Neutrophil (primary cell): ENCODE measurements at regions not wholly inside any gene's neighbourhood (a gene's known extent, or its start where the extent isn't known, plus 50 kb on each side); places are given as distances from the start of the nearest gene placed in this dataset.

ENCODE experiments used
- H3K27ac ChIP-seq: fragments of 200-600 bp; sonication (generic); 2 replicates; pipeline ENCODE4 v1.5.1; 2016; ENCODE audit warnings: mild to moderate bottlenecking, moderate library complexity
- H3K27me3 ChIP-seq: fragments of 200-600 bp; sonication (generic); 2 replicates; pipeline ENCODE4 v1.6.0; 2016; ENCODE audit warnings: mild to moderate bottlenecking
- H3K36me3 ChIP-seq: fragments of 200-600 bp; sonication (generic); 2 replicates; pipeline ENCODE4 v1.5.1; 2017
- H3K4me1 ChIP-seq, 2 experiments: fragments of 200-600 bp in 1 of 2; sonication (generic) in 1 of 2; 1 replicate in 1 of 2; 2 replicates in 1 of 2; pipeline versions ENCODE4 v1.5.1 to v1.6.1; 2013 to 2016; ENCODE audit warnings: low read depth in 1 of 2, low read length in 1 of 2, mild to moderate bottlenecking in 1 of 2, moderate library complexity in 1 of 2; ENCODE audit not compliant: control insufficient read depth in 1 of 2, insufficient read depth in 1 of 2
- H3K4me3 ChIP-seq, 2 experiments: fragments of 200-600 bp in 1 of 2; sonication (generic) in 1 of 2; 1 replicate in 1 of 2; 2 replicates in 1 of 2; pipeline ENCODE4 v1.5.1; 2013 to 2016; ENCODE audit warnings: low read depth in 1 of 2, low read length in 1 of 2, mild to moderate bottlenecking in 1 of 2, moderate library complexity in 1 of 2
- H3K9me3 ChIP-seq: fragments of 200-600 bp; sonication (generic); 2 replicates; pipeline ENCODE4 v1.5.1; 2016
- TF ChIP-seq, protein P1 (sequence below): fragments of 200-600 bp; sonication (generic); IDR thresholded peaks from 2 replicates; pipeline ENCODE4 v1.5.1; 2016; ENCODE audit warnings: antibody characterized with exemption

DNA sequence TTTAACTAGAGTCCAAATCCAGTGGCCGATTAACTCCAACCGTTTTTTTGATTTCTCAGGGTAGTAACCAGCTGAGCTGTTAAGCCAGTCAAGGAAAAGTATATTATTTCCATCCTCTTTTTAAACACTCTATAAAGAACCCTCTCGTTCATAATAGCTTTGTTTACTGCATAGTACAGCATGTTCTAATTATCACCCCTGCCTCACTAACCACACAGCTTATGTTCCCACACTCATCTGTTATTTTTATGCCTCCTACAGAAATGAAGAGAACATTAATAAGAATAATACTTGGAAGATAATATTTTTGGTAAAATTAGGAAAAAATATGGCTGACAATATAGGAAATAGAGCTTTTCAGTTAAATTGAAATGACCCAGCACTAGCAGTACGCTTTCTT lies 2132.8 kb upstream of the CELF4 start:
- Histone ChIP-seq H3K9me3 (no peaks in the 10 kb centered on the region), H3K4me1 (peaks cover 0 to 5% of the 10 kb centered on the region in 2 experiments), H3K36me3 (no peaks in the 10 kb centered on the region), H3K27me3 (no peaks in the 10 kb centered on the region), H3K27ac (no peak overlapping the region), H3K4me3 (no peak overlapping the region)
- TF ChIP-seq, protein P1, sequence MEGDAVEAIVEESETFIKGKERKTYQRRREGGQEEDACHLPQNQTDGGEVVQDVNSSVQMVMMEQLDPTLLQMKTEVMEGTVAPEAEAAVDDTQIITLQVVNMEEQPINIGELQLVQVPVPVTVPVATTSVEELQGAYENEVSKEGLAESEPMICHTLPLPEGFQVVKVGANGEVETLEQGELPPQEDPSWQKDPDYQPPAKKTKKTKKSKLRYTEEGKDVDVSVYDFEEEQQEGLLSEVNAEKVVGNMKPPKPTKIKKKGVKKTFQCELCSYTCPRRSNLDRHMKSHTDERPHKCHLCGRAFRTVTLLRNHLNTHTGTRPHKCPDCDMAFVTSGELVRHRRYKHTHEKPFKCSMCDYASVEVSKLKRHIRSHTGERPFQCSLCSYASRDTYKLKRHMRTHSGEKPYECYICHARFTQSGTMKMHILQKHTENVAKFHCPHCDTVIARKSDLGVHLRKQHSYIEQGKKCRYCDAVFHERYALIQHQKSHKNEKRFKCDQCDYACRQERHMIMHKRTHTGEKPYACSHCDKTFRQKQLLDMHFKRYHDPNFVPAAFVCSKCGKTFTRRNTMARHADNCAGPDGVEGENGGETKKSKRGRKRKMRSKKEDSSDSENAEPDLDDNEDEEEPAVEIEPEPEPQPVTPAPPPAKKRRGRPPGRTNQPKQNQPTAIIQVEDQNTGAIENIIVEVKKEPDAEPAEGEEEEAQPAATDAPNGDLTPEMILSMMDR: no peak

DNA sequence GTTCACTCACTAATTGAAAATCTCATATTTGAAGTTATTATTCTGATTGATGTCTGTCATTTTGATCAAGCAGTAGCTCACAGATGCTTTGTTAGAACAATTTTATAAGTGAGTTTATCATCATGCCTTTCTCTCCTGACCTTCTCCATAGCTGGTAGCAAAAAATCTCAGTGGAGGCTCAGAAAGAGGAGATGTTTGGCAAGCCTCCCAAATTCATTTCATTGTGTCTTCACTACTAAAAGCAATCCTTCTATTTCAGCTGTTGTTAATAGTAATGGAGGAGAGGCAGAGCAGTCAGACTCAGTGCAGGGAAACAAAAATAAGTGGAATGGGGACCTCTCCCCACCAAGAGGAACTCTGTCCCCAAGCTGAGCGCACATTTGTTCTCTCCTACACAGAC lies 2127.8 kb upstream of the CELF4 start:
- no peaks in the 10 kb centered on the region for H3K36me3 ChIP-seq
- H3K9me3 ChIP-seq: no peaks in the 10 kb centered on the region
- TF ChIP-seq, protein P1: no peak
- no peak overlapping the region for H3K4me3 ChIP-seq
- no peaks in the 10 kb centered on the region for H3K27me3 ChIP-seq
- no peaks in the 10 kb centered on the region for H3K4me1 ChIP-seq
- H3K27ac ChIP-seq: no peak overlapping the region

DNA sequence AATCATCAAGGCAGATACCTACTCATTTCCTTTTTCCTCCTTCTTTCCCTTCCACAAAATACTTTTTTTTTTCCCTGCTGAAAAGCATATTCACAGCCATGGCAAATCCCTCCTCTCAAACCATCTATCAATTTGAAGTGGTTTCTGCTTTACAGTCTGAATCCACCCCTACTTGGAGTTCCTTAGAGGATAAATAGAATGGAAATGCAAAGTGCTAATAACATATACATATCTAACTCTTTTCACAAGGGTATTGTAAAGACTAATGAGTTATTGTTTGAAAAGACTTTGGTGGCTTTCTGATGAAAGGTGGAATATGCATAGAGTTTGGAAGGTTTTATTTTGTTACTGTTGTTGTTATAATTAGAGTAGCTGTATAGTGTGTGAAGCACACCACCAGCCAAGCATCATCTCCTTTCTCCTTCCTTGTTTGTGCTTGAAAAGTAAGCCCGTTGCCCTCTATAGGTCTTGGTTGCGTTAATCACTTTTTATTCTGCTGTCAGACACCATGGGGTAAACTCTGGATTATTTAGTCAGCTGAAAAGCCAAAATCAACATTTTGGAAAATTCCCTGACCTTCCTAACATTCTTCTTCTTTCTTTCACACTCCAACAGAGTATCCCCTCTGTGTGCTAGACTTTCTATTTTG lies 2126.9 kb upstream of the CELF4 start:
- H3K9me3 ChIP-seq: no peaks in the 10 kb centered on the region
- no peaks in the 10 kb centered on the region for H3K27me3 ChIP-seq
- H3K36me3 ChIP-seq: no peaks in the 10 kb centered on the region
- H3K4me1 ChIP-seq: no peaks in the 10 kb centered on the region
- no peak overlapping the region for H3K27ac ChIP-seq
- TF ChIP-seq, protein P1: no peak
- no peak overlapping the region for H3K4me3 ChIP-seq

DNA sequence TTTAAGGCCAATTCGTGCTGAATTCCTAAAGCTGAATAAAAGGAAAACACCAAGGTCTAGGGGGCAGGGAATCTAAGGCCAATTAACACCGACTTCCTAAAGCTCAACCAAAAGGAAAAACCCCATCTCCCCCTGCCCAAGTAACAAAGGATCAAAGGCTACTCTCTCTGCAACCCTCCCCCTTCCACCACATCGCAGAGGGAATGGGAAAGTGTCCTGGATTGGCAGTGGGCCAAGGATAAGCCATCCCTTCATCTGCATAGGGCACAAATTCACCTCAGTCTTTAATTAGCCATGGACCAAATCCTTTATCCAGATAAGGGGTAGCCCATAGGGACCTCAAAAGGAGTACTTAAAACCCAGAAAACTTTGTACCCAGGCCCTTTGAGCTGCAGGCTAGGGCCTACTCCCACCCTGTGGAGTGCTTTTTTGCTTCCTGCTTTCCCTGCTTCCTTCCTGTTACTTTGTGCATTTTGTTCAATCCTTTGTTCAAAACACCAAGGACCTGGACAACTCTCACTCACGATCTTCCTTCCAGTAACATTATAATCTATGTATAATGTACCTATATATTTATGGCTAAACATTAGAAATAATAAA lies 2119.8 kb upstream of the CELF4 start:
- Histone ChIP-seq H3K27ac (no peak overlapping the region), H3K4me1 (no peaks in the 10 kb centered on the region), H3K4me3 (no peak overlapping the region), H3K9me3 (no peaks in the 10 kb centered on the region), H3K36me3 (no peaks in the 10 kb centered on the region), H3K27me3 (no peaks in the 10 kb centered on the region)
- TF ChIP-seq, protein P1: no peak

DNA sequence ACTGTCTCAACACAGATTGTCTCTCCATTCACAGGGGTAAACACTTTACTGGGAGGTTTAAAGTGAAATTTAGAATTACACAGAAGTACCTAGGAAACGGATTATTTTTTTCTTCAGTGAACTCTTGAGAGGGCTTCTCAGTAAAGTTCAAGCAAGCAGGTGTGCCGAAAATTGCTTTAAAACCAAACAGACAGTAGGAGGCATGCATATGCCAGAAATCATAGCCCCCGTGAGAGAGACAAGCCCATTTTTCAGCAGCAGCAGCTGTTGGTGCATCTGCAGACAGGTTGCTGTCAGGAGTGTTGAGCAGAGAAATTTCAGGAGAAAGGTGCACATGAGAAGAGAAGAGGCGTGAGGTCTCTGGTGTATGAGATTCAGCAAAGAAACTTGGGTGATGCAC lies 2115.5 kb upstream of the CELF4 start:
- TF ChIP-seq, protein P1: no peak
- H3K27me3 ChIP-seq: no peaks in the 10 kb centered on the region
- H3K9me3 ChIP-seq: no peaks in the 10 kb centered on the region
- no peak overlapping the region for H3K4me3 ChIP-seq
- peaks cover 1 to 4% of the 10 kb centered on the region in 2 experiments for H3K4me1 ChIP-seq
- no peaks in the 10 kb centered on the region for H3K36me3 ChIP-seq
- H3K27ac ChIP-seq: no peak overlapping the region
